K562 (cell line): ENCODE measurements at regions not wholly inside any gene's neighbourhood (a gene's known extent, or its start where the extent isn't known, plus 50 kb on each side); places are given as distances from the start of the nearest gene placed in this dataset.

Source experiments
- BACH1 ChIP-seq: fragments of 200-800 bp; sonication (Bioruptor generic); IDR thresholded peaks from 2 replicates; pipeline ENCODE4 v1.6.1; 2016; ENCODE audit warnings: missing genetic modification characterization, missing compliant biosample characterization
- CHCHD3 ChIP-seq: fragments of 250-450 bp; sonication (Bioruptor Pico); IDR thresholded peaks from 2 replicates; pipeline ENCODE4 v2.1.2; 2022; ENCODE audit warnings: mild to moderate bottlenecking
- CHD1 ChIP-seq: fragments of 200-600 bp; sonication (generic); IDR thresholded peaks from one replicate; pipeline ENCODE4 v1.6.1; 2012; ENCODE audit warnings: mild to moderate bottlenecking, moderate library complexity, low read length, inconsistent platforms
- EZH2 ChIP-seq: IDR thresholded peaks from 2 replicates; pipeline ENCODE4 v1.6.1; 2012; ENCODE audit warnings: low read depth, mild to moderate bottlenecking, inconsistent platforms, low read length, borderline replicate concordance
- POLR2A ChIP-seq: fragments of 450-650 bp; conservative IDR thresholded peaks from 2 replicates; pipeline ENCODE4 v1.6.1; 2016
- SIN3A ChIP-seq, 2 experiments: fragments of 150-350 bp in 1 of 2; IDR thresholded peaks; 2 replicates each; pipeline ENCODE4 v1.6.1; 2011 to 2016; ENCODE audit warnings: borderline replicate concordance in 2 of 2, low read depth in 2 of 2, low read length in 2 of 2, mild to moderate bottlenecking in 2 of 2, moderate library complexity in 2 of 2; ENCODE audit not compliant: control insufficient read depth in 1 of 2
- TAF1 ChIP-seq: IDR thresholded peaks from 2 replicates; pipeline ENCODE4 v1.6.1; 2011; ENCODE audit warnings: mild to moderate bottlenecking, low read length, moderate library complexity; ENCODE audit not compliant: insufficient read depth, control insufficient read depth, severe bottlenecking; ENCODE audit errors: extremely low read depth
- TARDBP ChIP-seq: fragments of 450-650 bp; IDR thresholded peaks from 2 replicates; pipeline ENCODE4 v1.6.1; 2016
- ZNF133 ChIP-seq: fragments of 250-450 bp; sonication (Bioruptor Pico); IDR thresholded peaks from 2 replicates; pipeline ENCODE4 v1.4.0; 2020; ENCODE audit warnings: mild to moderate bottlenecking
- TF ChIP-seq, protein P1 (sequence below), 3 experiments: IDR thresholded peaks in 2 of 3; conservative IDR thresholded peaks in 1 of 3; 2 replicates each; pipeline ENCODE4 v1.5.1; 2011 to 2012; ENCODE audit warnings: low read length in 3 of 3, mild to moderate bottlenecking in 3 of 3, control low read depth in 2 of 3, improper control_type of control experiment in 1 of 3, inconsistent platforms in 1 of 3, low read depth in 1 of 3, mixed read lengths in 1 of 3, moderate library complexity in 1 of 3; ENCODE audit not compliant: insufficient read depth in 2 of 3
- TF ChIP-seq, protein P2 (sequence below), 2 experiments: IDR thresholded peaks; 2 replicates each; pipeline ENCODE4 v1.6.1; 2011; ENCODE audit warnings: borderline replicate concordance in 1 of 2, control low read depth in 1 of 2, low read depth in 1 of 2, low read length in 1 of 2, mild to moderate bottlenecking in 1 of 2, mixed read lengths in 1 of 2, moderate library complexity in 1 of 2; ENCODE audit not compliant: insufficient read depth in 1 of 2, insufficient read length in 1 of 2, poor library complexity in 1 of 2, severe bottlenecking in 1 of 2; ENCODE audit errors: extremely low read depth in 1 of 2
- TF ChIP-seq, protein P3 (sequence below), 2 experiments: fragments of 450-650 bp in 1 of 2; sonication (generic) in 1 of 2; formaldehyde crosslinking in 1 of 2; IDR thresholded peaks; 2 replicates each; pipeline versions ENCODE4 v1.7.1 to v1.9.0; 2016 to 2022; ENCODE audit warnings: inconsistent platforms in 1 of 2, mild to moderate bottlenecking in 1 of 2, missing genetic modification reagents in 1 of 2
- TF ChIP-seq, protein P4 (sequence below): IDR thresholded peaks from 2 replicates; pipeline ENCODE4 v1.6.1; 2011; ENCODE audit warnings: borderline replicate concordance, low read depth, mild to moderate bottlenecking, moderate library complexity, low read length; ENCODE audit not compliant: insufficient read depth, poor library complexity, severe bottlenecking
- TF ChIP-seq, protein P5 (sequence below): fragments of 250-450 bp; sonication (Bioruptor Pico); IDR thresholded peaks from 2 replicates; pipeline ENCODE4 v1.5.0; 2022; ENCODE audit warnings: mild to moderate bottlenecking

DNA sequence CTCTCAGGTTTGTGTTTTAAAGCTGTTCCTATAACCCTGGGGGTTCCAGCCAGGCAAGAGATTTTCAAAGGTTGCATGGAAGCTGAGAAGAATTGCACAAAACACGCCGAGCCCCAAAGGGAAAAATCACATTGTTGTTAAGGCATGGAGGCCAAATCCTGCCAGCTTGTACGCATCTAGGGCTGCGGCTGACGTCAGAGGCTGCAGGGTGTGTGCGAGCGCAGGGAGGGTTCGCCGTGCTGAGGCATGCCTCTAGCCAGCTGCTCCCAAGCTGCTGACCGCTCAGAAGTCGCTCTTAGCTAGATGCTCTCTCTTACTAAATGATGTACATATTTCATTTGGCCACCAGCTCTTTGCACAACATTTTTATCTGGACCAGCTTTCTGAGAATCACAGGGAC, 191.8 kb downstream of the LPIN1 start:
- TF ChIP-seq CHCHD3 (no peak), POLR2A (no peak), TAF1 (no peak), BACH1 (tag) (no peak), EZH2 (no peak), CHD1 (no peak), SIN3A (IDR thresholded peaks at IDR 0.05; ENCODE audit: borderline replicate concordance in 2 of 2, control insufficient read depth in 1 of 2, low read depth in 2 of 2, low read length in 2 of 2) (no peak), ZNF133 (CRISPR knock-in tag) (no peak), TARDBP (no peak)
- TF ChIP-seq, protein P1, sequence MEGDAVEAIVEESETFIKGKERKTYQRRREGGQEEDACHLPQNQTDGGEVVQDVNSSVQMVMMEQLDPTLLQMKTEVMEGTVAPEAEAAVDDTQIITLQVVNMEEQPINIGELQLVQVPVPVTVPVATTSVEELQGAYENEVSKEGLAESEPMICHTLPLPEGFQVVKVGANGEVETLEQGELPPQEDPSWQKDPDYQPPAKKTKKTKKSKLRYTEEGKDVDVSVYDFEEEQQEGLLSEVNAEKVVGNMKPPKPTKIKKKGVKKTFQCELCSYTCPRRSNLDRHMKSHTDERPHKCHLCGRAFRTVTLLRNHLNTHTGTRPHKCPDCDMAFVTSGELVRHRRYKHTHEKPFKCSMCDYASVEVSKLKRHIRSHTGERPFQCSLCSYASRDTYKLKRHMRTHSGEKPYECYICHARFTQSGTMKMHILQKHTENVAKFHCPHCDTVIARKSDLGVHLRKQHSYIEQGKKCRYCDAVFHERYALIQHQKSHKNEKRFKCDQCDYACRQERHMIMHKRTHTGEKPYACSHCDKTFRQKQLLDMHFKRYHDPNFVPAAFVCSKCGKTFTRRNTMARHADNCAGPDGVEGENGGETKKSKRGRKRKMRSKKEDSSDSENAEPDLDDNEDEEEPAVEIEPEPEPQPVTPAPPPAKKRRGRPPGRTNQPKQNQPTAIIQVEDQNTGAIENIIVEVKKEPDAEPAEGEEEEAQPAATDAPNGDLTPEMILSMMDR (IDR thresholded peaks at IDR 0.05 in 2 of 3, conservative IDR thresholded peaks at IDR 0.05 in 1 of 3; ENCODE audit: insufficient read depth in 2 of 3, low read depth in 1 of 3, low read length in 3 of 3), result no peak
- TF ChIP-seq, protein P2, sequence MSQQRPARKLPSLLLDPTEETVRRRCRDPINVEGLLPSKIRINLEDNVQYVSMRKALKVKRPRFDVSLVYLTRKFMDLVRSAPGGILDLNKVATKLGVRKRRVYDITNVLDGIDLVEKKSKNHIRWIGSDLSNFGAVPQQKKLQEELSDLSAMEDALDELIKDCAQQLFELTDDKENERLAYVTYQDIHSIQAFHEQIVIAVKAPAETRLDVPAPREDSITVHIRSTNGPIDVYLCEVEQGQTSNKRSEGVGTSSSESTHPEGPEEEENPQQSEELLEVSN (IDR thresholded peaks at IDR 0.05; ENCODE audit: borderline replicate concordance in 1 of 2, extremely low read depth in 1 of 2, insufficient read depth in 1 of 2, insufficient read length in 1 of 2, low read depth in 1 of 2, low read length in 1 of 2, poor library complexity in 1 of 2, severe bottlenecking in 1 of 2), result no peak
- TF ChIP-seq, protein P3, sequence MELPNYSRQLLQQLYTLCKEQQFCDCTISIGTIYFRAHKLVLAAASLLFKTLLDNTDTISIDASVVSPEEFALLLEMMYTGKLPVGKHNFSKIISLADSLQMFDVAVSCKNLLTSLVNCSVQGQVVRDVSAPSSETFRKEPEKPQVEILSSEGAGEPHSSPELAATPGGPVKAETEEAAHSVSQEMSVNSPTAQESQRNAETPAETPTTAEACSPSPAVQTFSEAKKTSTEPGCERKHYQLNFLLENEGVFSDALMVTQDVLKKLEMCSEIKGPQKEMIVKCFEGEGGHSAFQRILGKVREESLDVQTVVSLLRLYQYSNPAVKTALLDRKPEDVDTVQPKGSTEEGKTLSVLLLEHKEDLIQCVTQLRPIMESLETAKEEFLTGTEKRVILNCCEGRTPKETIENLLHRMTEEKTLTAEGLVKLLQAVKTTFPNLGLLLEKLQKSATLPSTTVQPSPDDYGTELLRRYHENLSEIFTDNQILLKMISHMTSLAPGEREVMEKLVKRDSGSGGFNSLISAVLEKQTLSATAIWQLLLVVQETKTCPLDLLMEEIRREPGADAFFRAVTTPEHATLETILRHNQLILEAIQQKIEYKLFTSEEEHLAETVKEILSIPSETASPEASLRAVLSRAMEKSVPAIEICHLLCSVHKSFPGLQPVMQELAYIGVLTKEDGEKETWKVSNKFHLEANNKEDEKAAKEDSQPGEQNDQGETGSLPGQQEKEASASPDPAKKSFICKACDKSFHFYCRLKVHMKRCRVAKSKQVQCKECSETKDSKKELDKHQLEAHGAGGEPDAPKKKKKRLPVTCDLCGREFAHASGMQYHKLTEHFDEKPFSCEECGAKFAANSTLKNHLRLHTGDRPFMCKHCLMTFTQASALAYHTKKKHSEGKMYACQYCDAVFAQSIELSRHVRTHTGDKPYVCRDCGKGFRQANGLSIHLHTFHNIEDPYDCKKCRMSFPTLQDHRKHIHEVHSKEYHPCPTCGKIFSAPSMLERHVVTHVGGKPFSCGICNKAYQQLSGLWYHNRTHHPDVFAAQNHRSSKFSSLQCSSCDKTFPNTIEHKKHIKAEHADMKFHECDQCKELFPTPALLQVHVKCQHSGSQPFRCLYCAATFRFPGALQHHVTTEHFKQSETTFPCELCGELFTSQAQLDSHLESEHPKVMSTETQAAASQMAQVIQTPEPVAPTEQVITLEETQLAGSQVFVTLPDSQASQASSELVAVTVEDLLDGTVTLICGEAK (IDR thresholded peaks at IDR 0.05), result no peak
- TF ChIP-seq, protein P3 (CRISPR knock-in tag; IDR thresholded peaks at IDR 0.05), result no peak
- TF ChIP-seq, protein P4, sequence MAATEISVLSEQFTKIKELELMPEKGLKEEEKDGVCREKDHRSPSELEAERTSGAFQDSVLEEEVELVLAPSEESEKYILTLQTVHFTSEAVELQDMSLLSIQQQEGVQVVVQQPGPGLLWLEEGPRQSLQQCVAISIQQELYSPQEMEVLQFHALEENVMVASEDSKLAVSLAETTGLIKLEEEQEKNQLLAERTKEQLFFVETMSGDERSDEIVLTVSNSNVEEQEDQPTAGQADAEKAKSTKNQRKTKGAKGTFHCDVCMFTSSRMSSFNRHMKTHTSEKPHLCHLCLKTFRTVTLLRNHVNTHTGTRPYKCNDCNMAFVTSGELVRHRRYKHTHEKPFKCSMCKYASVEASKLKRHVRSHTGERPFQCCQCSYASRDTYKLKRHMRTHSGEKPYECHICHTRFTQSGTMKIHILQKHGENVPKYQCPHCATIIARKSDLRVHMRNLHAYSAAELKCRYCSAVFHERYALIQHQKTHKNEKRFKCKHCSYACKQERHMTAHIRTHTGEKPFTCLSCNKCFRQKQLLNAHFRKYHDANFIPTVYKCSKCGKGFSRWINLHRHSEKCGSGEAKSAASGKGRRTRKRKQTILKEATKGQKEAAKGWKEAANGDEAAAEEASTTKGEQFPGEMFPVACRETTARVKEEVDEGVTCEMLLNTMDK, result no peak
- TF ChIP-seq, protein P5, sequence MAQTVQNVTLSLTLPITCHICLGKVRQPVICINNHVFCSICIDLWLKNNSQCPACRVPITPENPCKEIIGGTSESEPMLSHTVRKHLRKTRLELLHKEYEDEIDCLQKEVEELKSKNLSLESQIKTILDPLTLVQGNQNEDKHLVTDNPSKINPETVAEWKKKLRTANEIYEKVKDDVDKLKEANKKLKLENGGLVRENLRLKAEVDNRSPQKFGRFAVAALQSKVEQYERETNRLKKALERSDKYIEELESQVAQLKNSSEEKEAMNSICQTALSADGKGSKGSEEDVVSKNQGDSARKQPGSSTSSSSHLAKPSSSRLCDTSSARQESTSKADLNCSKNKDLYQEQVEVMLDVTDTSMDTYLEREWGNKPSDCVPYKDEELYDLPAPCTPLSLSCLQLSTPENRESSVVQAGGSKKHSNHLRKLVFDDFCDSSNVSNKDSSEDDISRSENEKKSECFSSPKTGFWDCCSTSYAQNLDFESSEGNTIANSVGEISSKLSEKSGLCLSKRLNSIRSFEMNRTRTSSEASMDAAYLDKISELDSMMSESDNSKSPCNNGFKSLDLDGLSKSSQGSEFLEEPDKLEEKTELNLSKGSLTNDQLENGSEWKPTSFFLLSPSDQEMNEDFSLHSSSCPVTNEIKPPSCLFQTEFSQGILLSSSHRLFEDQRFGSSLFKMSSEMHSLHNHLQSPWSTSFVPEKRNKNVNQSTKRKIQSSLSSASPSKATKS (CRISPR knock-in tag), result no peak
